ENCODE measurements at regions not wholly inside any gene's neighbourhood (a gene's known extent, or its start where the extent isn't known, plus 50 kb on each side); places are given as distances from the start of the nearest gene placed in this dataset.

DNA sequence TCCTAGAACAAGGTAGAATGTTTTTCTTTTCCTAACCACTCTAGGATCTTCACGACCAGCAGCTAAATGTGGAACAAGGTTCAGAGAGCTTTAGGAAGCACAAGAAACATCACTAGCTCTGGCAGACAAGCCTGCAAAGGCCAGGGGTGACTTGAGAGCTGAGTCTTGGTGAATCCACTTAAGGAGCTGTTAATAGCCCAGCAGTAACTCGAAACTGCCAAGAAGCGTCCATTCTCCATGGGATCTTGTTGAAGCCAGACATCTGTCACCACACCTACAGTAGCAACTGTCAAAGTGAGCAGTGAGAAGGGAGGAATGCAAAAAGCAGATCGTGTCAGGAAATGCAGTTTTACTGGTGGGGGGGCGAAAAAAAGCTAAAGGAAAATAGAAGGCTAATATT lies 87.2 kb downstream of the ATPSCKMT start:
- Histone ChIP-seq H3K27ac (peak overlapping the region; percentile 77), H3K4me1 (ENCODE audit: low read depth) (peaks cover 20% of the 10 kb centered on the region), H3K9me3 (ENCODE audit: low read depth) (no peaks in the 10 kb centered on the region), H3K4me3 (no peak overlapping the region), H3K27me3 (no peaks in the 10 kb centered on the region), H3K36me3 (no peaks in the 10 kb centered on the region)
- TF ChIP-seq, protein P1, sequence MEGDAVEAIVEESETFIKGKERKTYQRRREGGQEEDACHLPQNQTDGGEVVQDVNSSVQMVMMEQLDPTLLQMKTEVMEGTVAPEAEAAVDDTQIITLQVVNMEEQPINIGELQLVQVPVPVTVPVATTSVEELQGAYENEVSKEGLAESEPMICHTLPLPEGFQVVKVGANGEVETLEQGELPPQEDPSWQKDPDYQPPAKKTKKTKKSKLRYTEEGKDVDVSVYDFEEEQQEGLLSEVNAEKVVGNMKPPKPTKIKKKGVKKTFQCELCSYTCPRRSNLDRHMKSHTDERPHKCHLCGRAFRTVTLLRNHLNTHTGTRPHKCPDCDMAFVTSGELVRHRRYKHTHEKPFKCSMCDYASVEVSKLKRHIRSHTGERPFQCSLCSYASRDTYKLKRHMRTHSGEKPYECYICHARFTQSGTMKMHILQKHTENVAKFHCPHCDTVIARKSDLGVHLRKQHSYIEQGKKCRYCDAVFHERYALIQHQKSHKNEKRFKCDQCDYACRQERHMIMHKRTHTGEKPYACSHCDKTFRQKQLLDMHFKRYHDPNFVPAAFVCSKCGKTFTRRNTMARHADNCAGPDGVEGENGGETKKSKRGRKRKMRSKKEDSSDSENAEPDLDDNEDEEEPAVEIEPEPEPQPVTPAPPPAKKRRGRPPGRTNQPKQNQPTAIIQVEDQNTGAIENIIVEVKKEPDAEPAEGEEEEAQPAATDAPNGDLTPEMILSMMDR (IDR thresholded peaks at IDR 0.05; ENCODE audit: low read depth, low read length) = no peak
- DNase-seq (ENCODE audit: low read depth in 1 of 2, low spot score in 1 of 2) = peak in 1 of 2 donors; percentile 48

DNA sequence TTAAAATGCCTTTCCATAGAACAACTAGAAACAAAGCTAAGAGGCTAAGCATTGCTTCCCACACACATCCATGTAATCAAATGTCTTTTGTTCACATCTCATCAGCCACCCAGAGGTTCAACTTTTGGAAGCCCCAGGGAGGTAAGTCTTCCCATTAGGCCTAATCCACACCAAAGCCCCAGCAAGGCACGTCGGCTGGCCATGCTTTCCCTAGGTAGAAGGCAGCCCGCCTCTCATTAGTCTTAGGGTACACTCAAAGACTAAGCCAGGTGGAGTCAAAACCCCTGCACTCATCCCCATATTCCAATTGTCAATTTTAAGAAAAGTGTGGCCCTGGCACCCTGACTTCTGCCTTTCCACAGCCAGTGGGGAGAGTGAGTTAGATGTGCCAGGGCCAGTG lies 87.9 kb downstream of the ATPSCKMT start:
- Histone ChIP-seq H3K4me1 (ENCODE audit: low read depth) (peaks cover 20% of the 10 kb centered on the region), H3K36me3 (no peaks in the 10 kb centered on the region), H3K27ac (peak overlapping the region; percentile 77), H3K9me3 (ENCODE audit: low read depth) (no peaks in the 10 kb centered on the region), H3K4me3 (no peak overlapping the region), H3K27me3 (no peaks in the 10 kb centered on the region)
- TF ChIP-seq, protein P1 (IDR thresholded peaks at IDR 0.05; ENCODE audit: low read depth, low read length) = no peak
- DNase-seq (ENCODE audit: low read depth in 1 of 2, low spot score in 1 of 2) = no peak

DNA sequence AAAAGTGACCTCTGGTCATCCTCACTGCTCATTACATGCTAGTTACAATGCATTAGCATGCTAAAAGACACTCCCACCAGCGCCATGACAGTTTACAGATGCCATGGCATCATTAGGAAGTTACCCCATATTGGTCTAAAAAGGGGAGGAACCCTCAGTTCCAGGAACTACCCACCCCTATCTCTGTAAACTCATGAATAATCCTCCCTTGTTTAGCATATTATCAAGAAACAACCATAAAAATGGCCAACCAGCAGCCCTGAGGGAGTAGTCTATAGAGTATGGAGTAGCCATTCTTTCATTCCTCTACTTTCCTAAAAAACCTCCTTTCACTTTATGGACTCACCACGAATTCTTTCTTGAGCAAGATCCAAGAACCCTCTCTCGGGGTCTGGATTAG lies 89.4 kb downstream of the ATPSCKMT start:
- H3K27ac ChIP-seq = no peak overlapping the region
- no peaks in the 10 kb centered on the region for H3K9me3 ChIP-seq (ENCODE audit: low read depth)
- H3K27me3 ChIP-seq = no peaks in the 10 kb centered on the region
- H3K36me3 ChIP-seq = no peaks in the 10 kb centered on the region
- TF ChIP-seq, protein P1 (IDR thresholded peaks at IDR 0.05; ENCODE audit: low read depth, low read length) = no peak
- peaks cover 20% of the 10 kb centered on the region for H3K4me1 ChIP-seq (ENCODE audit: low read depth)
- DNase-seq (ENCODE audit: low read depth in 1 of 2, low spot score in 1 of 2) = no peak
- no peak overlapping the region for H3K4me3 ChIP-seq

DNA sequence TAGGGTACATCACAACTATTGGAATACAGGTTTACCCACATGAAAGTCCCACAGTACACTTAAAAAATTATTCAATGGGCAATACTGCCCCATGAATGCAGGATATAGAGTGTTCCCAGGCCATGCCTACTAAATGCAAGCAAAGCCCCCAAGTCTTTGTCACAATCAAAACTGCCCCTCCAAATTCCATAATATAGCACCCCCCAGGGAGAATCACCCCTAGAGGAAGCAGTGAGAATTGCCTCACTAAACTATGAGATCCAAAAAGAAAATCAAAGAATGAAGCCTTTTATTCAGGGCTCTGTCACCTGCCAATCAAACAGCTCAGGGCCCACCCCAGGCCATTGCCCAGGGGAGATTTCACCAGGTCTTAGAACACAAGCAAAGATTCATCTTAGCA lies 90.8 kb downstream of the ATPSCKMT start:
- no peaks in the 10 kb centered on the region for H3K9me3 ChIP-seq (ENCODE audit: low read depth)
- peaks cover 25% of the 10 kb centered on the region for H3K4me1 ChIP-seq (ENCODE audit: low read depth)
- TF ChIP-seq, protein P1 (IDR thresholded peaks at IDR 0.05; ENCODE audit: low read depth, low read length) = no peak
- no peak overlapping the region for H3K27ac ChIP-seq
- H3K27me3 ChIP-seq = no peaks in the 10 kb centered on the region
- no peaks in the 10 kb centered on the region for H3K36me3 ChIP-seq
- DNase-seq (ENCODE audit: low read depth in 1 of 2, low spot score in 1 of 2) = no peak
- no peak overlapping the region for H3K4me3 ChIP-seq

DNA sequence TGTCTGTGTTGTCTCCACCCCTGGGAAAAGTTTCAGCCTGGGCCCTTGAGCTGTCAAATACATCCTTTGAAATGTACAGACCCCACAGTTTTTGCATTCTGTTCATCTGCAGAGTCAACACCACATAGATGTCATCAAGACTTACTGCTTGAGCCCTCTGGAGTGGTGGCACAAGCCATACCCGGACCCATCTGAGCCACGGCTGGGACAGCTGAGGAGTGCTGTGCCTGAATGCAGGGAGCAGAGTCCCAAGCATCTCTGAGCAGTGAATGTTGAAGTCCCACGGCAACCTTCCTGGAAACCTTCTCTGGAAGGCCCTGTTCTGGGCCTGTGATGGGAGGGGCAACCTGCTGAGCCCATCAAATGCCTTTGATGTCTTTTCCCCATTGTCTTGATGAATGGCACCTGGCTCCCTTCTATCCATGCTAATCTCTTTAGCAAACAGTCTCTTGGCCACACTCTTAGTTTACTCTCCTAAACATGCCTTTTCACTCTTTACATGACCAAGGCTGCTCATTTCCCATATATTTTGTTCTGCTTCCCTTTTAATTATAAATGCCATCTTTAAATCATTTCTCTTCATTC lies 92.5 kb downstream of the ATPSCKMT start:
- no peak for DNase-seq (ENCODE audit: low read depth in 1 of 2, low spot score in 1 of 2)
- peaks cover 20% of the 10 kb centered on the region for H3K4me1 ChIP-seq (ENCODE audit: low read depth)
- no peaks in the 10 kb centered on the region for H3K27me3 ChIP-seq
- no peaks in the 10 kb centered on the region for H3K36me3 ChIP-seq
- no peak overlapping the region for H3K27ac ChIP-seq
- TF ChIP-seq, protein P1 (IDR thresholded peaks at IDR 0.05; ENCODE audit: low read depth, low read length) = no peak
- no peaks in the 10 kb centered on the region for H3K9me3 ChIP-seq (ENCODE audit: low read depth)
- H3K4me3 ChIP-seq = no peak overlapping the region

All from cardiac muscle cell (in vitro differentiated cells and primary cell).